HEK293 (cell line): ENCODE measurements at regions not wholly inside any gene's neighbourhood (a gene's known extent, or its start where the extent isn't known, plus 50 kb on each side); places are given as distances from the start of the nearest gene placed in this dataset.

Source experiments
- CTCF ChIA-PET: fragments of 350-600 bp; formaldehyde crosslinking; extraction: SDS; loops from one replicate; lab custom pipeline; 2021; ENCODE audit warnings: antibody characterized with exemption; lab: Yijun Ruan, JAX
- POLR2A ChIA-PET: fragments of 300-600 bp; formaldehyde crosslinking; extraction: SDS; loops from one replicate; lab custom pipeline; 2020; ENCODE audit warnings: antibody characterized with exemption, inconsistent platforms; lab: Yijun Ruan, JAX
- H3K27ac ChIP-seq: fragments of 200-500 bp; sonication (Bioruptor generic); 2 replicates; pipeline ENCODE4 v1.5.1; 2014; ENCODE audit warnings: low read depth, low read length, control low read depth, inconsistent platforms; ENCODE audit errors: extremely low read depth
- H3K36me3 ChIP-seq, 2 experiments: fragments of 200-500 bp in 1 of 2; sonication (Bioruptor generic) in 1 of 2; 1 replicate in 1 of 2; 2 replicates in 1 of 2; pipeline ENCODE4 v1.5.1; 2014 to 2017; ENCODE audit warnings: inconsistent platforms in 2 of 2, low read length in 2 of 2; ENCODE audit not compliant: control insufficient read depth in 2 of 2, insufficient read depth in 1 of 2
- H3K4me1 ChIP-seq: fragments of 200-500 bp; sonication (Bioruptor generic); 2 replicates; pipeline ENCODE4 v1.5.1; 2014; ENCODE audit warnings: mild to moderate bottlenecking, low read length, inconsistent platforms; ENCODE audit not compliant: control insufficient read depth, insufficient read depth
- H3K4me3 ChIP-seq: 2 replicates; pipeline ENCODE4 v1.5.1; 2011; ENCODE audit warnings: low read depth, mild to moderate bottlenecking, control low read depth, low read length, moderate library complexity
- H3K9me3 ChIP-seq: fragments of 200-500 bp; sonication (Bioruptor generic); 2 replicates; pipeline ENCODE4 v1.5.1; 2014; ENCODE audit warnings: low read depth, low read length, inconsistent platforms; ENCODE audit not compliant: control insufficient read depth, insufficient read depth
- GLI4 ChIP-seq: fragments of 450-650 bp; formaldehyde crosslinking; IDR thresholded peaks from 2 replicates; pipeline ENCODE4 v1.5.1; 2016; ENCODE audit warnings: missing biosample characterization, missing genetic modification characterization
- SP7 ChIP-seq: fragments of 450-650 bp; formaldehyde crosslinking; IDR thresholded peaks from 2 replicates; pipeline ENCODE4 v1.5.1; 2016; ENCODE audit warnings: missing biosample characterization, missing genetic modification characterization
- ZEB2 ChIP-seq: fragments of 450-650 bp; formaldehyde crosslinking; IDR thresholded peaks from 2 replicates; pipeline ENCODE4 v1.5.1; 2016; ENCODE audit warnings: missing biosample characterization, missing genetic modification characterization
- ZNF10 ChIP-seq: fragments of 450-650 bp; formaldehyde crosslinking; IDR thresholded peaks from 2 replicates; pipeline ENCODE4 v1.5.1; 2017; ENCODE audit warnings: missing biosample characterization, missing genetic modification characterization
- ZNF132 ChIP-seq: fragments of 450-650 bp; formaldehyde crosslinking; IDR thresholded peaks from 2 replicates; pipeline ENCODE4 v1.5.1; 2017; ENCODE audit warnings: missing biosample characterization, missing genetic modification characterization, borderline replicate concordance
- ZNF274 ChIP-seq, 2 experiments: fragments of 200-500 bp in 1 of 2; fragments of 450-650 bp in 1 of 2; sonication (Bioruptor generic) in 1 of 2; formaldehyde crosslinking in 1 of 2; IDR thresholded peaks; 2 replicates each; pipeline versions ENCODE4 v1.5.1 to v1.6.1; 2014 to 2016; ENCODE audit warnings: borderline replicate concordance in 1 of 2, inconsistent platforms in 1 of 2, low read length in 1 of 2, missing biosample characterization in 1 of 2, missing genetic modification characterization in 1 of 2
- ZNF341 ChIP-seq: fragments of 450-650 bp; formaldehyde crosslinking; IDR thresholded peaks from 2 replicates; pipeline ENCODE4; 2016; ENCODE audit warnings: low read depth, missing biosample characterization, missing genetic modification characterization
- ZNF391 ChIP-seq: fragments of 450-650 bp; formaldehyde crosslinking; IDR thresholded peaks from 2 replicates; pipeline ENCODE4 v1.5.1; 2016; ENCODE audit warnings: low read depth, missing biosample characterization, missing genetic modification characterization, borderline replicate concordance
- ZNF501 ChIP-seq: fragments of 450-650 bp; formaldehyde crosslinking; IDR thresholded peaks from 2 replicates; pipeline ENCODE4 v1.5.1; 2016; ENCODE audit warnings: missing biosample characterization, missing genetic modification characterization
- ZNF530 ChIP-seq: fragments of 450-650 bp; formaldehyde crosslinking; IDR thresholded peaks from 2 replicates; pipeline ENCODE4 v1.5.1; 2016; ENCODE audit warnings: low read depth, missing biosample characterization, missing genetic modification characterization
- ZNF629 ChIP-seq: fragments of 450-650 bp; formaldehyde crosslinking; IDR thresholded peaks from 2 replicates; pipeline ENCODE4 v1.5.1; 2017; ENCODE audit warnings: missing biosample characterization, missing genetic modification characterization
- ZNF660 ChIP-seq: fragments of 450-650 bp; IDR thresholded peaks from 2 replicates; pipeline ENCODE4 v1.5.1; 2018; ENCODE audit warnings: missing biosample characterization, mild to moderate bottlenecking, missing genetic modification characterization
- ZNF830 ChIP-seq: fragments of 450-650 bp; IDR thresholded peaks from 2 replicates; pipeline ENCODE4 v1.5.0; 2018; ENCODE audit warnings: missing biosample characterization, missing genetic modification characterization, low read depth, mild to moderate bottlenecking, moderate library complexity
- ZXDB ChIP-seq: fragments of 450-650 bp; formaldehyde crosslinking; IDR thresholded peaks from 2 replicates; pipeline ENCODE4 v1.5.1; 2016; ENCODE audit warnings: missing biosample characterization, missing genetic modification characterization
- TF ChIP-seq, protein P1 (sequence below): fragments of 450-650 bp; formaldehyde crosslinking; IDR thresholded peaks from 2 replicates; pipeline ENCODE4 v1.5.1; 2016; ENCODE audit warnings: missing biosample characterization, missing genetic modification characterization
- TF ChIP-seq, protein P2 (sequence below): fragments of 450-650 bp; formaldehyde crosslinking; IDR thresholded peaks from 2 replicates; pipeline ENCODE4 v1.5.1; 2016; ENCODE audit warnings: missing biosample characterization, missing genetic modification characterization
- TF ChIP-seq, protein P3 (sequence below): sonication (generic); formaldehyde crosslinking; IDR thresholded peaks from 2 replicates; pipeline ENCODE4 v1.8.1; 2022; ENCODE audit warnings: mild to moderate bottlenecking, moderate library complexity, missing genetic modification reagents
- TF ChIP-seq, protein P4 (sequence below): fragments of 450-650 bp; formaldehyde crosslinking; IDR thresholded peaks from 2 replicates; pipeline ENCODE4 v1.5.1; 2016; ENCODE audit warnings: missing biosample characterization, missing genetic modification characterization
- TF ChIP-seq, protein P5 (sequence below): fragments of 450-650 bp; formaldehyde crosslinking; IDR thresholded peaks from 2 replicates; pipeline ENCODE4 v1.5.1; 2017; ENCODE audit warnings: missing biosample characterization, missing genetic modification characterization
- TF ChIP-seq, protein P6 (sequence below): fragments of 450-650 bp; formaldehyde crosslinking; IDR thresholded peaks from 2 replicates; pipeline ENCODE4 v1.5.1; 2016; ENCODE audit warnings: missing biosample characterization, missing genetic modification characterization

DNA sequence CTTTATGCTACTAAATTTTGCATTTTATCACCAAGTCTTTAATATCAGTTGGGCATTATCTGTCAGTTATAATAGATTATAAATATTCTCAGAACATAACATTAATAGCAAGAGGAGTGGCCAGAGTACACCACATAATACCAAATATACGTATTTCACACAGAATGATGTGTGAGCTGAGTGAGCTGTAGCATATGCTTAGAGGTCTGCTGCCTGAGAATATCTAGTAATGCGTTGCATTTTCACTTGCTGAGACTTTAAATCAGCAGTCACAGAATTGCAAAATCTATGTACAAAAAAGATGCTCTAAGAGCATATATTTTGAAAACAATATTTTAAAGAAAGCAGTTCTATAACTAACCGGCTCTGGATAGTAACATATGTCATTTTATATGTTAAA, 921.1 kb upstream of the EDIL3 start:
- POLR2A ChIA-PET, result no interaction called here
- Histone ChIP-seq H3K27ac (no peak overlapping the region), H3K9me3 (no peaks in the 10 kb centered on the region), H3K4me1 (no peaks in the 10 kb centered on the region), H3K4me3 (no peak overlapping the region), H3K36me3 (no peaks in the 10 kb centered on the region)
- no peak for TF ChIP-seq ZNF341 (tag by site-specific recombination)
- TF ChIP-seq, protein P1, sequence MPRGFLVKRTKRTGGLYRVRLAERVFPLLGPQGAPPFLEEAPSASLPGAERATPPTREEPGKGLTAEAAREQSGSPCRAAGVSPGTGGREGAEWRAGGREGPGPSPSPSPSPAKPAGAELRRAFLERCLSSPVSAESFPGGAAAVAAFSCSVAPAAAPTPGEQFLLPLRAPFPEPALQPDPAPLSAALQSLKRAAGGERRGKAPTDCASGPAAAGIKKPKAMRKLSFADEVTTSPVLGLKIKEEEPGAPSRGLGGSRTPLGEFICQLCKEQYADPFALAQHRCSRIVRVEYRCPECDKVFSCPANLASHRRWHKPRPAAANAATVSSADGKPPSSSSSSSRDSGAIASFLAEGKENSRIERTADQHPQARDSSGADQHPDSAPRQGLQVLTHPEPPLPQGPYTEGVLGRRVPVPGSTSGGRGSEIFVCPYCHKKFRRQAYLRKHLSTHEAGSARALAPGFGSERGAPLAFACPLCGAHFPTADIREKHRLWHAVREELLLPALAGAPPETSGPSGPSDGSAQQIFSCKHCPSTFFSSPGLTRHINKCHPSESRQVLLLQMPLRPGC (tag by site-specific recombination), result no peak
- TF ChIP-seq, protein P2, sequence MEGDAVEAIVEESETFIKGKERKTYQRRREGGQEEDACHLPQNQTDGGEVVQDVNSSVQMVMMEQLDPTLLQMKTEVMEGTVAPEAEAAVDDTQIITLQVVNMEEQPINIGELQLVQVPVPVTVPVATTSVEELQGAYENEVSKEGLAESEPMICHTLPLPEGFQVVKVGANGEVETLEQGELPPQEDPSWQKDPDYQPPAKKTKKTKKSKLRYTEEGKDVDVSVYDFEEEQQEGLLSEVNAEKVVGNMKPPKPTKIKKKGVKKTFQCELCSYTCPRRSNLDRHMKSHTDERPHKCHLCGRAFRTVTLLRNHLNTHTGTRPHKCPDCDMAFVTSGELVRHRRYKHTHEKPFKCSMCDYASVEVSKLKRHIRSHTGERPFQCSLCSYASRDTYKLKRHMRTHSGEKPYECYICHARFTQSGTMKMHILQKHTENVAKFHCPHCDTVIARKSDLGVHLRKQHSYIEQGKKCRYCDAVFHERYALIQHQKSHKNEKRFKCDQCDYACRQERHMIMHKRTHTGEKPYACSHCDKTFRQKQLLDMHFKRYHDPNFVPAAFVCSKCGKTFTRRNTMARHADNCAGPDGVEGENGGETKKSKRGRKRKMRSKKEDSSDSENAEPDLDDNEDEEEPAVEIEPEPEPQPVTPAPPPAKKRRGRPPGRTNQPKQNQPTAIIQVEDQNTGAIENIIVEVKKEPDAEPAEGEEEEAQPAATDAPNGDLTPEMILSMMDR (tag by site-specific recombination), result no peak
- TF ChIP-seq ZNF132 (tag by site-specific recombination), result no peak
- CTCF ChIA-PET, result no interaction called here

DNA sequence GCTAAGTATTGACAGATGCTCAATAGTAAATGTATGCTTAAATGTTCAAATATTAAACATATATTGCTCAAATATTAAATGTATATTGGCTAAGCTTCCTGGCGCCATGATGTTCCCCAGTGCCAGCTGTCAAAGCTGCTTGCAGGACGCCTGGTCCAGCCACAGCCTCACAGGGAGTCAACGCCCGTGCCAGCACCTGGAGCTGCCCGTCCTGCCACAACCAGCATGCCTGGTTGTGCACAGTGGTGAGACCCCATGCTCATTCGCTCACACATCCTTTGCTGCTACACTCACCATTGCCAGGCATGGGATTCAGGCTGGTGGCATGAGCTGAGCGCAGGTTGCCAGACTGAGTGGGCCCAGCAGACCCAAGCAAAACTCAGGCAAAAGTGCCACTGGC, 926.9 kb upstream of the EDIL3 start:
- no peaks in the 10 kb centered on the region for H3K9me3 ChIP-seq
- ChIA-PET POLR2A (interaction anchor here (1.0 kb wide), 1 partner anchor 9 kb away, joined by 3 read pairs; no protein-coding TSS in a partner anchor), CTCF (no interaction called here)
- H3K4me1 ChIP-seq, result no peaks in the 10 kb centered on the region
- H3K27ac ChIP-seq, result no peak overlapping the region
- no peak overlapping the region for H3K4me3 ChIP-seq
- TF ChIP-seq ZNF830 (tag by site-specific recombination) (no peak), ZXDB (tag by site-specific recombination) (no peak), ZEB2 (tag by site-specific recombination) (no peak), ZNF501 (tag by site-specific recombination) (no peak), SP7 (tag by site-specific recombination) (no peak), ZNF391 (tag by site-specific recombination) (no peak), ZNF660 (no peak), ZNF629 (tag by site-specific recombination) (no peak), ZNF341 (tag by site-specific recombination) (no peak), ZNF530 (no peak), ZNF10 (no peak), ZNF274 (IDR thresholded peaks at IDR 0.05; ENCODE audit: low read length) (no peak), ZNF274 (tag by site-specific recombination; IDR thresholded peaks at IDR 0.05; ENCODE audit: borderline replicate concordance) (no peak), GLI4 (tag by site-specific recombination) (no peak)
- TF ChIP-seq, protein P3, sequence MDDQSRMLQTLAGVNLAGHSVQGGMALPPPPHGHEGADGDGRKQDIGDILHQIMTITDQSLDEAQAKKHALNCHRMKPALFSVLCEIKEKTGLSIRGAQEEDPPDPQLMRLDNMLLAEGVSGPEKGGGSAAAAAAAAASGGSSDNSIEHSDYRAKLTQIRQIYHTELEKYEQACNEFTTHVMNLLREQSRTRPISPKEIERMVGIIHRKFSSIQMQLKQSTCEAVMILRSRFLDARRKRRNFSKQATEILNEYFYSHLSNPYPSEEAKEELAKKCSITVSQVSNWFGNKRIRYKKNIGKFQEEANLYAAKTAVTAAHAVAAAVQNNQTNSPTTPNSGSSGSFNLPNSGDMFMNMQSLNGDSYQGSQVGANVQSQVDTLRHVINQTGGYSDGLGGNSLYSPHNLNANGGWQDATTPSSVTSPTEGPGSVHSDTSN, result no peak
- TF ChIP-seq, protein P4, sequence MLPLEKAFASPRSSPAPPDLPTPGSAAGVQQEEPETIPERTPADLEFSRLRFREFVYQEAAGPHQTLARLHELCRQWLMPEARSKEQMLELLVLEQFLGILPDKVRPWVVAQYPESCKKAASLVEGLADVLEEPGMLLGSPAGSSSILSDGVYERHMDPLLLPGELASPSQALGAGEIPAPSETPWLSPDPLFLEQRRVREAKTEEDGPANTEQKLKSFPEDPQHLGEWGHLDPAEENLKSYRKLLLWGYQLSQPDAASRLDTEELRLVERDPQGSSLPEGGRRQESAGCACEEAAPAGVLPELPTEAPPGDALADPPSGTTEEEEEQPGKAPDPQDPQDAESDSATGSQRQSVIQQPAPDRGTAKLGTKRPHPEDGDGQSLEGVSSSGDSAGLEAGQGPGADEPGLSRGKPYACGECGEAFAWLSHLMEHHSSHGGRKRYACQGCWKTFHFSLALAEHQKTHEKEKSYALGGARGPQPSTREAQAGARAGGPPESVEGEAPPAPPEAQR, result no peak
- TF ChIP-seq, protein P5, sequence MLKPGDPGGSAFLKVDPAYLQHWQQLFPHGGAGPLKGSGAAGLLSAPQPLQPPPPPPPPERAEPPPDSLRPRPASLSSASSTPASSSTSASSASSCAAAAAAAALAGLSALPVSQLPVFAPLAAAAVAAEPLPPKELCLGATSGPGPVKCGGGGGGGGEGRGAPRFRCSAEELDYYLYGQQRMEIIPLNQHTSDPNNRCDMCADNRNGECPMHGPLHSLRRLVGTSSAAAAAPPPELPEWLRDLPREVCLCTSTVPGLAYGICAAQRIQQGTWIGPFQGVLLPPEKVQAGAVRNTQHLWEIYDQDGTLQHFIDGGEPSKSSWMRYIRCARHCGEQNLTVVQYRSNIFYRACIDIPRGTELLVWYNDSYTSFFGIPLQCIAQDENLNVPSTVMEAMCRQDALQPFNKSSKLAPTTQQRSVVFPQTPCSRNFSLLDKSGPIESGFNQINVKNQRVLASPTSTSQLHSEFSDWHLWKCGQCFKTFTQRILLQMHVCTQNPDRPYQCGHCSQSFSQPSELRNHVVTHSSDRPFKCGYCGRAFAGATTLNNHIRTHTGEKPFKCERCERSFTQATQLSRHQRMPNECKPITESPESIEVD (tag by site-specific recombination), result no peak
- TF ChIP-seq, protein P6, sequence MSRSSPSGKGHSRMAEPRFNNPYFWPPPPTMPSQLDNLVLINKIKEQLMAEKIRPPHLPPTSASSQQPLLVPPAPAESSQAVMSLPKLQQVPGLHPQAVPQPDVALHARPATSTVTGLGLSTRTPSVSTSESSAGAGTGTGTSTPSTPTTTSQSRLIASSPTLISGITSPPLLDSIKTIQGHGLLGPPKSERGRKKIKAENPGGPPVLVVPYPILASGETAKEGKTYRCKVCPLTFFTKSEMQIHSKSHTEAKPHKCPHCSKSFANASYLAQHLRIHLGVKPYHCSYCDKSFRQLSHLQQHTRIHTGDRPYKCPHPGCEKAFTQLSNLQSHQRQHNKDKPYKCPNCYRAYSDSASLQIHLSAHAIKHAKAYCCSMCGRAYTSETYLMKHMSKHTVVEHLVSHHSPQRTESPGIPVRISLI (tag by site-specific recombination), result no peak
- no peaks in the 10 kb centered on the region for H3K36me3 ChIP-seq
